HuH-7 (cell line): ENCODE measurements at regions not wholly inside any gene's neighbourhood (a gene's known extent, or its start where the extent isn't known, plus 50 kb on each side); places are given as distances from the start of the nearest gene placed in this dataset.

Experiments
- DNase-seq: peaks from one replicate; pipeline ENCODE4 v3.0.0; 2011; ENCODE audit warnings: low spot score

- DNase-seq = no peak
Measured at GRCh38 chr13:105979131-105980011, 556.1 kb downstream of the EFNB2 start.

- DNase-seq = no peak
Measured at GRCh38 chr13:105974380-105974779, 561.1 kb downstream of the EFNB2 start.

- DNase-seq = no peak
Measured at GRCh38 chr13:105972811-105973590, 562.5 kb downstream of the EFNB2 start.

- no peak for DNase-seq
Measured at GRCh38 chr13:105972306-105972721, 563.1 kb downstream of the EFNB2 start.

- no peak for DNase-seq
Measured at GRCh38 chr13:105971738-105972137, 563.7 kb downstream of the EFNB2 start.

GRCh38 chr13:105971312-105971711, 564.1 kb downstream of the EFNB2 start:
- no peak for DNase-seq

GRCh38 chr13:105969761-105970160, 565.7 kb downstream of the EFNB2 start:
- no peak for DNase-seq

- no peak for DNase-seq
Measured at GRCh38 chr13:105965910-105966309, 569.6 kb downstream of the EFNB2 start.

- DNase-seq = no peak
Measured at GRCh38 chr13:105962080-105962479, 573.4 kb downstream of the EFNB2 start.

GRCh38 chr13:105961438-105961837, 574.0 kb downstream of the EFNB2 start:
- no peak for DNase-seq

GRCh38 chr13:105960326-105960725, 575.1 kb downstream of the EFNB2 start:
- no peak for DNase-seq

- no peak for DNase-seq
Measured at GRCh38 chr13:105959876-105960275, 575.6 kb downstream of the EFNB2 start.

GRCh38 chr13:105957769-105958438, 577.6 kb downstream of the EFNB2 start:
- DNase-seq = no peak

GRCh38 chr13:105956921-105957320, 578.5 kb downstream of the EFNB2 start:
- DNase-seq = no peak

GRCh38 chr13:105952973-105953290, 582.5 kb downstream of the EFNB2 start:
- no peak for DNase-seq

GRCh38 chr13:105952233-105952972, 583.1 kb downstream of the EFNB2 start:
- no peak for DNase-seq

- DNase-seq = no peak
Measured at GRCh38 chr13:105948143-105948542, 587.3 kb downstream of the EFNB2 start.

GRCh38 chr13:105940882-105941281, 594.6 kb downstream of the EFNB2 start:
- no peak for DNase-seq

GRCh38 chr13:105937451-105937850, 598.0 kb downstream of the EFNB2 start:
- no peak for DNase-seq

- DNase-seq = no peak
Measured at GRCh38 chr13:105936816-105937215, 598.6 kb downstream of the EFNB2 start.

GRCh38 chr13:105929505-105929904, 606.0 kb downstream of the EFNB2 start:
- DNase-seq = no peak

GRCh38 chr13:105928901-105929300, 606.6 kb downstream of the EFNB2 start:
- no peak for DNase-seq
